Esophagus muscularis mucosa (tissue), 4 donors: ENCODE measurements at regions not wholly inside any gene's neighbourhood (a gene's known extent, or its start where the extent isn't known, plus 50 kb on each side); places are given as distances from the start of the nearest gene placed in this dataset.

Source experiments
- CTCF ChIP-seq, 3 experiments: fragments of 200-600 bp in 2 of 3; fragments of 450-650 bp in 1 of 3; sonication (generic) in 2 of 3; IDR thresholded peaks; one replicate each; pipeline ENCODE4 v1.5.1; 2017 to 2019; ENCODE audit warnings: antibody characterized with exemption in 3 of 3, mild to moderate bottlenecking in 2 of 3, moderate library complexity in 1 of 3
- EP300 ChIP-seq: sonication (generic); formaldehyde crosslinking; IDR thresholded peaks from one replicate; pipeline ENCODE4 v1.6.1; 2017; ENCODE audit warnings: antibody characterized with exemption
- POLR2A ChIP-seq: fragments of 450-650 bp; IDR thresholded peaks from one replicate; pipeline ENCODE4 v1.6.1; 2017; ENCODE audit warnings: antibody characterized with exemption, moderate library complexity, mild to moderate bottlenecking, low read depth

- no peak for TF ChIP-seq EP300
- no peak for TF ChIP-seq CTCF (IDR thresholded peaks at IDR 0.05)
- no peak for TF ChIP-seq POLR2A
Measured at GRCh38 chr1:167157114-167157513, 63.2 kb downstream of the STYXL2 start.
